Lower lobe of right lung (tissue), 2 donors: ENCODE measurements at regions not wholly inside any gene's neighbourhood (a gene's known extent, or its start where the extent isn't known, plus 50 kb on each side); places are given as distances from the start of the nearest gene placed in this dataset.

Experiments
- ATAC-seq, 2 donors: fragments of 200-7000 bp; cut with Tn5 transposase; one replicate each; pipeline ENCODE4 v1.9.1; 2020 to 2022; ENCODE audit warnings: mild to moderate bottlenecking in 2 of 2, moderate library complexity in 2 of 2
- DNase-seq: peaks from one replicate; pipeline ENCODE4 v3.0.0-alpha.2; 2020
- H3K27ac ChIP-seq: fragments of 200-600 bp; one replicate; pipeline ENCODE4 v1.8.0; 2022
- H3K27me3 ChIP-seq: fragments of 200-600 bp; one replicate; pipeline ENCODE4 v1.8.0; 2022; ENCODE audit warnings: low read depth
- H3K36me3 ChIP-seq: fragments of 200-600 bp; one replicate; pipeline ENCODE4 v1.8.0; 2022; ENCODE audit warnings: mild to moderate bottlenecking
- H3K4me1 ChIP-seq: fragments of 200-600 bp; one replicate; pipeline ENCODE4 v1.8.0; 2022
- H3K4me3 ChIP-seq: fragments of 200-600 bp; one replicate; pipeline ENCODE4 v1.8.0; 2022; ENCODE audit warnings: mild to moderate bottlenecking
- H3K9me3 ChIP-seq: fragments of 200-600 bp; one replicate; pipeline ENCODE4 v1.8.0; 2022
- intact Hi-C: fragments of 100-400 bp; cut with DNase I; formaldehyde crosslinking; loops from one replicate; pipeline ENCODE4 v1.11.0; 2022
- TF ChIP-seq, protein P1 (sequence below): fragments of 200-600 bp; IDR thresholded peaks from one replicate; pipeline ENCODE4 v1.8.0; 2022; ENCODE audit warnings: antibody characterized with exemption, mild to moderate bottlenecking
- donor health status: DM: no; HTN: yes; CAD: no; lungs with severe emphysema.

GRCh38 chr12:113561068-113561780, 89.6 kb upstream of the LHX5 start:
- TF ChIP-seq, protein P1, sequence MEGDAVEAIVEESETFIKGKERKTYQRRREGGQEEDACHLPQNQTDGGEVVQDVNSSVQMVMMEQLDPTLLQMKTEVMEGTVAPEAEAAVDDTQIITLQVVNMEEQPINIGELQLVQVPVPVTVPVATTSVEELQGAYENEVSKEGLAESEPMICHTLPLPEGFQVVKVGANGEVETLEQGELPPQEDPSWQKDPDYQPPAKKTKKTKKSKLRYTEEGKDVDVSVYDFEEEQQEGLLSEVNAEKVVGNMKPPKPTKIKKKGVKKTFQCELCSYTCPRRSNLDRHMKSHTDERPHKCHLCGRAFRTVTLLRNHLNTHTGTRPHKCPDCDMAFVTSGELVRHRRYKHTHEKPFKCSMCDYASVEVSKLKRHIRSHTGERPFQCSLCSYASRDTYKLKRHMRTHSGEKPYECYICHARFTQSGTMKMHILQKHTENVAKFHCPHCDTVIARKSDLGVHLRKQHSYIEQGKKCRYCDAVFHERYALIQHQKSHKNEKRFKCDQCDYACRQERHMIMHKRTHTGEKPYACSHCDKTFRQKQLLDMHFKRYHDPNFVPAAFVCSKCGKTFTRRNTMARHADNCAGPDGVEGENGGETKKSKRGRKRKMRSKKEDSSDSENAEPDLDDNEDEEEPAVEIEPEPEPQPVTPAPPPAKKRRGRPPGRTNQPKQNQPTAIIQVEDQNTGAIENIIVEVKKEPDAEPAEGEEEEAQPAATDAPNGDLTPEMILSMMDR: no peak
- Histone ChIP-seq H3K4me3 (no peak overlapping the region), H3K9me3 (no peaks in the 10 kb centered on the region), H3K27me3 (peaks cover 38% of the 10 kb centered on the region), H3K27ac (no peak overlapping the region), H3K4me1 (no peaks in the 10 kb centered on the region), H3K36me3 (no peaks in the 10 kb centered on the region)
- ATAC-seq (no peak), DNase-seq (no peak)
- intact Hi-C loops: no loop called here

- intact Hi-C loops: no loop called here
- Histone ChIP-seq H3K4me3 (no peak overlapping the region), H3K27me3 (peaks cover 28% of the 10 kb centered on the region), H3K9me3 (no peaks in the 10 kb centered on the region), H3K27ac (no peak overlapping the region), H3K4me1 (no peaks in the 10 kb centered on the region), H3K36me3 (no peaks in the 10 kb centered on the region)
- no peak for ATAC-seq
- TF ChIP-seq, protein P1: no peak
- DNase-seq: no peak
These were observed 87.8 kb upstream of the LHX5 start for GRCh38 chr12:113559466-113559865.

DNA sequence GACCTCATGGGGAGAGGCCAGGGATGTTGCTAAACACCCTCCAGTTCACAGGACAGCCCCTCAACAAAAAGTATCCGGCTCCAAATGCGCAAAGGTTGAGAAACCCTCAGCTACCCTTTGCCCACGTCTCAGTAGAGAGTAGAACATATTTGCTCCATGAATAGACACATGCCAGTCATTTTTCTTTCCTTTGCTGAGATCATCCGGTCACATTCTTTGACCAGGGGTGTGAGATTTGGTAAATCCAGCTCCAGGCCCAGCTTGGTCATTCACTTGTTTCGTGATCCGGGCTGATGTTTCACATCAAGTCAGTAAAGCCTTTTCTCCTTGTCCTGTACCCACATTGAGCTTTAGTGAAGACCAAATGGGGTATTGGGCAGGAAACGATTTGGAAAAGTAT, 83.6 kb upstream of the LHX5 start:
- no peak overlapping the region for H3K4me3 ChIP-seq
- DNase-seq (no peak), ATAC-seq (no peak)
- no peaks in the 10 kb centered on the region for H3K4me1 ChIP-seq
- no peaks in the 10 kb centered on the region for H3K36me3 ChIP-seq
- intact Hi-C loops: no loop called here
- TF ChIP-seq, protein P1: no peak
- no peak overlapping the region for H3K27ac ChIP-seq
- no peaks in the 10 kb centered on the region for H3K9me3 ChIP-seq
- peaks cover 21% of the 10 kb centered on the region for H3K27me3 ChIP-seq

- intact Hi-C loops: no loop called here
- no peak for ATAC-seq
- TF ChIP-seq, protein P1: no peak
- H3K4me1 ChIP-seq: no peaks in the 10 kb centered on the region
- H3K4me3 ChIP-seq: no peak overlapping the region
- peaks cover 18% of the 10 kb centered on the region for H3K27me3 ChIP-seq
- H3K9me3 ChIP-seq: peaks cover 6% of the 10 kb centered on the region
- DNase-seq: no peak
- H3K27ac ChIP-seq: no peak overlapping the region
- H3K36me3 ChIP-seq: no peaks in the 10 kb centered on the region
These were observed 81.1 kb upstream of the LHX5 start for GRCh38 chr12:113552760-113553159.

DNA sequence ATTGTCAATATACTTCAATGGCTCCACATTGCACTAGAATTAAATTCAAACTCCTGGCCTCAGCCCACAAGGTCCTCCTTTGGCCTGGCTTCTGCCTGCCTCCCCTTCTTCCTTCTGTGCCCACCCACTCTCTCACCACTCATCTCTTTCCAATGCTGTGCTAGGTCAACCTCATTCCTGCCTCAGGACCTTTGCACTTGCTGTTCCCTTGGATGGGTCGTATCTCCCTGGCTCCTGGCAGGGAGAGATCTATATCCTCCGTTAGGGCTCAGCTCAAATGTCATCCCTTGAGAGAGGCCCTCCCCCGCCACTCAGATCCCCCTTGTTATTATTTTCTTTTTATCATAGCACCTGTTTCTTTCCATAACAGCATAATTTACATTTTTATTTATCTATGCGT, 79.9 kb upstream of the LHX5 start:
- H3K36me3 ChIP-seq: no peaks in the 10 kb centered on the region
- peaks cover 16% of the 10 kb centered on the region for H3K27me3 ChIP-seq
- H3K27ac ChIP-seq: no peak overlapping the region
- ATAC-seq (no peak), DNase-seq (no peak)
- H3K4me1 ChIP-seq: no peaks in the 10 kb centered on the region
- H3K9me3 ChIP-seq: peaks cover 6% of the 10 kb centered on the region
- TF ChIP-seq, protein P1: no peak
- intact Hi-C loops: no loop called here
- no peak overlapping the region for H3K4me3 ChIP-seq
